Ascending aorta (tissue), 2 donors: ENCODE measurements at regions not wholly inside any gene's neighbourhood (a gene's known extent, or its start where the extent isn't known, plus 50 kb on each side); places are given as distances from the start of the nearest gene placed in this dataset.
"Not testable (repeated sequence)": the region's sequence is repeated elsewhere in the genome, so short reads cannot be mapped to it uniquely, and the experiment has no call there.

Experiments
- DNase-seq, 2 donors: peaks; one replicate each; pipeline ENCODE4 v3.0.0-alpha.2; 2019; ENCODE audit warnings: low spot score in 2 of 2
- H3K27ac ChIP-seq, 2 donors: fragments of 200-600 bp; sonication (generic); one replicate each; pipeline ENCODE4 v1.5.1; 2016 to 2017; ENCODE audit warnings: mild to moderate bottlenecking in 1 of 2
- H3K27me3 ChIP-seq: fragments of 200-600 bp; sonication (generic); one replicate; pipeline ENCODE4 v1.5.1; 2017
- H3K36me3 ChIP-seq, 2 donors: fragments of 200-600 bp; sonication (generic); one replicate each; pipeline ENCODE4 v1.5.1; 2016
- H3K4me1 ChIP-seq, 2 donors: fragments of 200-600 bp; sonication (generic); one replicate each; pipeline ENCODE4 v1.5.1; 2016 to 2017; ENCODE audit warnings: mild to moderate bottlenecking in 1 of 2
- H3K4me3 ChIP-seq, 2 donors: fragments of 200-600 bp; sonication (generic); one replicate each; pipeline ENCODE4 v1.5.1; 2016 to 2017; ENCODE audit warnings: mild to moderate bottlenecking in 1 of 2
- H3K9me3 ChIP-seq, 2 donors: fragments of 200-600 bp; sonication (generic); one replicate each; pipeline ENCODE4 v1.5.1; 2016
- intact Hi-C: fragments of 100-400 bp; cut with DNase I; formaldehyde crosslinking; loops from one replicate; pipeline ENCODE4 v1.15.1; 2023
- TF ChIP-seq, protein P1 (sequence below), 3 experiments: fragments of 200-600 bp in 2 of 3; fragments of 450-650 bp in 1 of 3; sonication (generic) in 2 of 3; IDR thresholded peaks; one replicate each; pipeline ENCODE4 v1.5.1; 2016 to 2019; ENCODE audit warnings: antibody characterized with exemption in 3 of 3, mild to moderate bottlenecking in 1 of 3, moderate library complexity in 1 of 3

GRCh38 chr7:35975851-35976454 is 175.1 kb downstream of the SEPTIN7 start:
- TF ChIP-seq, protein P1, sequence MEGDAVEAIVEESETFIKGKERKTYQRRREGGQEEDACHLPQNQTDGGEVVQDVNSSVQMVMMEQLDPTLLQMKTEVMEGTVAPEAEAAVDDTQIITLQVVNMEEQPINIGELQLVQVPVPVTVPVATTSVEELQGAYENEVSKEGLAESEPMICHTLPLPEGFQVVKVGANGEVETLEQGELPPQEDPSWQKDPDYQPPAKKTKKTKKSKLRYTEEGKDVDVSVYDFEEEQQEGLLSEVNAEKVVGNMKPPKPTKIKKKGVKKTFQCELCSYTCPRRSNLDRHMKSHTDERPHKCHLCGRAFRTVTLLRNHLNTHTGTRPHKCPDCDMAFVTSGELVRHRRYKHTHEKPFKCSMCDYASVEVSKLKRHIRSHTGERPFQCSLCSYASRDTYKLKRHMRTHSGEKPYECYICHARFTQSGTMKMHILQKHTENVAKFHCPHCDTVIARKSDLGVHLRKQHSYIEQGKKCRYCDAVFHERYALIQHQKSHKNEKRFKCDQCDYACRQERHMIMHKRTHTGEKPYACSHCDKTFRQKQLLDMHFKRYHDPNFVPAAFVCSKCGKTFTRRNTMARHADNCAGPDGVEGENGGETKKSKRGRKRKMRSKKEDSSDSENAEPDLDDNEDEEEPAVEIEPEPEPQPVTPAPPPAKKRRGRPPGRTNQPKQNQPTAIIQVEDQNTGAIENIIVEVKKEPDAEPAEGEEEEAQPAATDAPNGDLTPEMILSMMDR (IDR thresholded peaks at IDR 0.05): peak; percentile 53 to 81 (median 73)
- no peak for DNase-seq
- H3K4me3 ChIP-seq: no peak overlapping the region
- no peak overlapping the region for H3K27ac ChIP-seq
- no peaks in the 10 kb centered on the region for H3K4me1 ChIP-seq
- intact Hi-C loops: loop anchor here (1.0 kb wide), 1 partner anchor 59 kb away; no protein-coding TSS in a partner anchor
- no peaks in the 10 kb centered on the region for H3K27me3 ChIP-seq
- H3K9me3 ChIP-seq: no peaks in the 10 kb centered on the region
- H3K36me3 ChIP-seq: no peaks in the 10 kb centered on the region

DNA sequence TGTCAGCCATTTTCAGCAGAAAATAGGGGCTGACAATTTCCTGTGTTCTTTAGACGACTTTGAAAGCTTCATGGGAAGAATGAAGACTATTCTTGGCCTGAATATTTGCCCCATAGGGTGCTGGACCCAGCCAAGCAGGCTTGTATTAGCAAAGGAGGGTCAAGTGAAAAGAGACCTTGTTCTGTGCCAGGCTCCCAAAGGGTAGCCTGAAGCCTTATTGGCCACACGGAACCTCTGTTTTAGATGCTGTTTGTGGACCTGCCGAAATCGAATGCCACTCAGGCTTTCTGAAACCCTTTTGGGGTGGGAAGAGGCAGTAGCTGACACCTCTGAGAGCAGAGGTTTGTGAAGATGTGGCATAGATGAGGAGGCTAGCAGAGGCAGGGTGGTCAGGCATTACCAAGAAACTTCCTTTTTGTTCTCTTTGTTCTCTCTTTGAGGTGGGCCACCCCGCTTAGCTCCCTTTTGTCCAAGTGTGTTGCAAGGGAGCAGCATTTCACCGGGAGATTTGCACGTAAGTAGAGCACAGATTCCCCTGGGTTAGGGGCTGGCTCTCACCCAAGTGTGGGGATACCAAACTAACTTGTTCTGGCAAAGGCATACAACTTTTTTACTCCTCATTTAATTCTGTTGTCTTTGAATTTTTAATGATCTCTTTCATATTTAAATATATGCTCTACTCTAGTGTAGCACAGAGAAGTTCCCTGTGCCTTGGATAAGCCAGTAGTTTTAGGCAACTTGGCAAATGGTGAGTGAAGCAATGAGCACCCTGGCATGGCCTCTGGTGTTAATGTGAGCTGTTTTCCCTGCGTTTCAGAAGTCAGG is 174.0 kb upstream of the EEPD1 start:
- H3K36me3 ChIP-seq, H3K4me1 ChIP-seq, DNase-seq, H3K27me3 ChIP-seq, H3K9me3 ChIP-seq, H3K27ac ChIP-seq, intact Hi-C loops, H3K4me3 ChIP-seq: not testable (repeated sequence)

DNA sequence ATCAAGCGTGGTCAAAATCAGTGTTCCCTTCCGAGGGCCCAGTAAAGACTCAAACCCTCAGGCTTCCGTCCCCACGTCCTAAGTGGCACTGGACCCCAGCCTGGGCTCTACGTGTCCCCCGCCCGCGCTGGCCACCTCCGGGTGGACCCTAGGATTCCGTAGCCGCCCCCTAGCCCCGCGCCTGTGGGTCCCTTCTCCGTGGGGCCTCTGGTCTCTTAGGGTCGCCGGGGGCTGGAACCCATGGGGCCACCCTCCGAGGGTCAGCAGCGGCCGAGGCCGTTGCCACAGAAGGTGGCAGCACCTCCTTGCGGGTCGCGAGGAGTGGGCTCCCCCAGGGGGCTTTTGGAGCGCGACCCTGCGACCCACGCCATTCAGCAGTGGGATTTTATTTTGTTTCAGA is 170.5 kb upstream of the EEPD1 start:
- DNase-seq: no peak

GRCh38 chr7:35983626-35984025 is 169.4 kb upstream of the EEPD1 start:
- Histone ChIP-seq H3K4me1 (peaks cover 6 to 9% of the 10 kb centered on the region in 2 donors), H3K9me3 (no peaks in the 10 kb centered on the region), H3K27me3 (no peaks in the 10 kb centered on the region), H3K36me3 (no peaks in the 10 kb centered on the region), H3K4me3 (no peak overlapping the region), H3K27ac (no peak overlapping the region)
- no peak for DNase-seq
- TF ChIP-seq, protein P1 (IDR thresholded peaks at IDR 0.05): no peak
- intact Hi-C loops: no loop called here

More for the DNA sequence above, 170.5 kb upstream of the EEPD1 start:
- Histone ChIP-seq H3K4me1 (peaks cover 0 to 4% of the 10 kb centered on the region in 2 donors), H3K4me3 (no peak overlapping the region), H3K9me3 (no peaks in the 10 kb centered on the region), H3K36me3 (no peaks in the 10 kb centered on the region), H3K27ac (no peak overlapping the region), H3K27me3 (no peaks in the 10 kb centered on the region)
- intact Hi-C loops: no loop called here
- TF ChIP-seq, protein P1 (IDR thresholded peaks at IDR 0.05): no peak

GRCh38 chr7:35985126-35985754 is 167.8 kb upstream of the EEPD1 start:
- Histone ChIP-seq H3K36me3 (no peaks in the 10 kb centered on the region), H3K27ac (no peak overlapping the region), H3K4me3 (no peak overlapping the region), H3K4me1 (peaks cover 6 to 15% of the 10 kb centered on the region in 2 donors), H3K9me3 (no peaks in the 10 kb centered on the region), H3K27me3 (no peaks in the 10 kb centered on the region)
- TF ChIP-seq, protein P1 (IDR thresholded peaks at IDR 0.05): peak; percentile 90 to 93 (median 93)
- DNase-seq: peak in 1 of 2 donors; percentile 89
- intact Hi-C loops: loop anchor here (1.0 to 5.0 kb wide), 4 partner anchors 142 to 334 kb away; no protein-coding TSS in a partner anchor
